ENCODE measurements at regions not wholly inside any gene's neighbourhood (a gene's known extent, or its start where the extent isn't known, plus 50 kb on each side); places are given as distances from the start of the nearest gene placed in this dataset.

DNA sequence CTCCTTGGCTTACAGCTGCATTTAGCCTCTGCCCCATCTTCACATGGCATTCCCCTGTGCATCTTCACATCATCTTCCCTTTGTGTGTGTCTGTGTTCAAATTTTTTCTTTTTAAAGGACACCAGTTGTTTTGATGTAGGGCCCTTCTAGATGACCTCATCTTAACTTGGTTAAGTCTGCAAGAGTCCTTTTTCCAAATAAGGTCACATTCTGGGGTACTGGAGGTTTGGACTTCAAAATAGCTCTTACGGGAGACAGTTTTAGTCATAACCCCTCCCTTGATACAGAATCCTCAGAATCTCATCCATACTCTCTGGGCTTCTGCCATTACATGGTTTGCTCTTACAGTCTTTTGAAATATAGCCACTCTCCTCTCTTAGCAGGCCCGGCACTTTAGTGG is 231.5 kb upstream of the ATP6AP2 start:
- Mint-ChIP-seq H3K9me3 (ENCODE audit: unreplicated experiment) (no peaks in the 10 kb centered on the region), H3K36me3 (ENCODE audit: low read depth, unreplicated experiment) (peaks cover 3% of the 10 kb centered on the region), H3K4me3 (ENCODE audit: unreplicated experiment) (no peak overlapping the region), H3K27ac (ENCODE audit: unreplicated experiment) (no peak overlapping the region), H3K4me1 (ENCODE audit: unreplicated experiment) (no peaks in the 10 kb centered on the region), H3K27me3 (ENCODE audit: unreplicated experiment) (no peaks in the 10 kb centered on the region)
- TF ChIP-seq, protein P1, sequence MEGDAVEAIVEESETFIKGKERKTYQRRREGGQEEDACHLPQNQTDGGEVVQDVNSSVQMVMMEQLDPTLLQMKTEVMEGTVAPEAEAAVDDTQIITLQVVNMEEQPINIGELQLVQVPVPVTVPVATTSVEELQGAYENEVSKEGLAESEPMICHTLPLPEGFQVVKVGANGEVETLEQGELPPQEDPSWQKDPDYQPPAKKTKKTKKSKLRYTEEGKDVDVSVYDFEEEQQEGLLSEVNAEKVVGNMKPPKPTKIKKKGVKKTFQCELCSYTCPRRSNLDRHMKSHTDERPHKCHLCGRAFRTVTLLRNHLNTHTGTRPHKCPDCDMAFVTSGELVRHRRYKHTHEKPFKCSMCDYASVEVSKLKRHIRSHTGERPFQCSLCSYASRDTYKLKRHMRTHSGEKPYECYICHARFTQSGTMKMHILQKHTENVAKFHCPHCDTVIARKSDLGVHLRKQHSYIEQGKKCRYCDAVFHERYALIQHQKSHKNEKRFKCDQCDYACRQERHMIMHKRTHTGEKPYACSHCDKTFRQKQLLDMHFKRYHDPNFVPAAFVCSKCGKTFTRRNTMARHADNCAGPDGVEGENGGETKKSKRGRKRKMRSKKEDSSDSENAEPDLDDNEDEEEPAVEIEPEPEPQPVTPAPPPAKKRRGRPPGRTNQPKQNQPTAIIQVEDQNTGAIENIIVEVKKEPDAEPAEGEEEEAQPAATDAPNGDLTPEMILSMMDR (IDR thresholded peaks at IDR 0.05; ENCODE audit: unreplicated experiment): no peak
- no peak for DNase-seq (ENCODE audit: low spot score)

DNA sequence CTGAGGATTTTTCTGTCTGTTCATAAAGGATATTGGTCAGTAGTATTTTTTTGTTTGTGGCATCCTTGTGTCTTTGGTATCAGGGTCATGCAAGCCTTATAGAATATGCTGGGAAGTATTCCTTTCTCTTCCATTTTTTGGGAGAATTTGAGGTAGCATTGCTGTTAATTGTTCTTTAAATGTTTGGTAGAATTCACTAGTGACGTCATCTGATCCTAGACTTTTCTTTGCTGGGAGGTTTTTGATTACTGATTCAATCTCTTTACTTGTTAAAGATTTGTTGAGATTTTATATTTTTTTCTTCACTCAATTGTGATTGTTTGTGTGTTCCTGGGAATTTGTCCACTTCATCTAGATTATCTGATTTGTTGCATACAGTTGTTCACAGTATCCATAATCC is 234.4 kb upstream of the ATP6AP2 start:
- H3K27me3 Mint-ChIP-seq (ENCODE audit: unreplicated experiment): peaks cover 2% of the 10 kb centered on the region
- no peak for DNase-seq (ENCODE audit: low spot score)
- H3K27ac Mint-ChIP-seq (ENCODE audit: unreplicated experiment): no peak overlapping the region
- no peaks in the 10 kb centered on the region for H3K4me1 Mint-ChIP-seq (ENCODE audit: unreplicated experiment)
- TF ChIP-seq, protein P1 (IDR thresholded peaks at IDR 0.05; ENCODE audit: unreplicated experiment): no peak
- H3K9me3 Mint-ChIP-seq (ENCODE audit: unreplicated experiment): no peaks in the 10 kb centered on the region
- H3K36me3 Mint-ChIP-seq (ENCODE audit: low read depth, unreplicated experiment): peaks cover 3% of the 10 kb centered on the region
- no peak overlapping the region for H3K4me3 Mint-ChIP-seq (ENCODE audit: unreplicated experiment)

DNA sequence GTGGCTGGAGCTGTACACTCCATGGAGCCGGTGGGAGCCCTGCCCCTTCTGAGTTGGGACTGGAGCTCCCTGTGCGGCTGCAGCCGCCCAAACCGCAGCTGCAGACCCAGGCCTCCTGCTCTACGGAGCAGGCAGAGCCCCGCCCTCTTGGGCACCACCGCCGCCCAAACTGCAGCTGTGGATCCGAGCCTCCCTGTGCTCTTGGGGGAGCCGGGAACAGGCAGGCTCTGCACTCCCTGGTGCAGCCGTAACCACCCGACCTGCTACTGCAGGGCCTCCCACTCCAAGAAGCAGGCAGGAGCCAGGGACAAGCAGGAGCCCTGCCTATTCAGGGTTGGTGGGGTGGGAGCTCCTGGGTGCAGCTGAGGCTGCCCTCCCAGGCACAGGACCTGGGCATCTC is 237.5 kb upstream of the ATP6AP2 start:
- peaks cover 3% of the 10 kb centered on the region for H3K36me3 Mint-ChIP-seq (ENCODE audit: low read depth, unreplicated experiment)
- no peaks in the 10 kb centered on the region for H3K4me1 Mint-ChIP-seq (ENCODE audit: unreplicated experiment)
- TF ChIP-seq, protein P1 (IDR thresholded peaks at IDR 0.05; ENCODE audit: unreplicated experiment): no peak
- no peaks in the 10 kb centered on the region for H3K9me3 Mint-ChIP-seq (ENCODE audit: unreplicated experiment)
- peaks cover 2% of the 10 kb centered on the region for H3K27me3 Mint-ChIP-seq (ENCODE audit: unreplicated experiment)
- no peak for DNase-seq (ENCODE audit: low spot score)
- H3K4me3 Mint-ChIP-seq (ENCODE audit: unreplicated experiment): no peak overlapping the region
- no peak overlapping the region for H3K27ac Mint-ChIP-seq (ENCODE audit: unreplicated experiment)

DNA sequence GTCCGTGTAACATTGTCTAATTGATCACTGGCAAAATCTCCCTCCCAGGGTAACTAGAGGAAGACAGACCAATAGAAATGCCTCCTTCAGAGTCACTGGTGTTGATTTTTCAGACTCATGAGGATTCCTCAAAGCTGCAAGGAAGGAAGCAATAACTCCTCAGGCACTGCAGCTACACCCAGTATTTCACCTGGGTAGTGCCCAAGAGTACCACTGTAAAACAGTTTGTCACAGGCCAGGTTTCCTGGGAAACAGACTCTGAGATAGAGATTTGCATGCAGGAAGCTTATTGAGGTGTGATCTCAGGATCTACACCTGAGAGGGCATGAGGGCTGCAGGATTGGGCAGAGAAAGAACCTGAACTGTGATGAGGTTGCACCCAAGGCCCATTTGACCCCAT is 240.7 kb upstream of the ATP6AP2 start:
- no peak for DNase-seq (ENCODE audit: low spot score)
- no peaks in the 10 kb centered on the region for H3K9me3 Mint-ChIP-seq (ENCODE audit: unreplicated experiment)
- TF ChIP-seq, protein P1 (IDR thresholded peaks at IDR 0.05; ENCODE audit: unreplicated experiment): no peak
- H3K4me3 Mint-ChIP-seq (ENCODE audit: unreplicated experiment): no peak overlapping the region
- H3K27ac Mint-ChIP-seq (ENCODE audit: unreplicated experiment): no peak overlapping the region
- no peaks in the 10 kb centered on the region for H3K4me1 Mint-ChIP-seq (ENCODE audit: unreplicated experiment)
- H3K36me3 Mint-ChIP-seq (ENCODE audit: low read depth, unreplicated experiment): no peaks in the 10 kb centered on the region
- peaks cover 2% of the 10 kb centered on the region for H3K27me3 Mint-ChIP-seq (ENCODE audit: unreplicated experiment)

DNA sequence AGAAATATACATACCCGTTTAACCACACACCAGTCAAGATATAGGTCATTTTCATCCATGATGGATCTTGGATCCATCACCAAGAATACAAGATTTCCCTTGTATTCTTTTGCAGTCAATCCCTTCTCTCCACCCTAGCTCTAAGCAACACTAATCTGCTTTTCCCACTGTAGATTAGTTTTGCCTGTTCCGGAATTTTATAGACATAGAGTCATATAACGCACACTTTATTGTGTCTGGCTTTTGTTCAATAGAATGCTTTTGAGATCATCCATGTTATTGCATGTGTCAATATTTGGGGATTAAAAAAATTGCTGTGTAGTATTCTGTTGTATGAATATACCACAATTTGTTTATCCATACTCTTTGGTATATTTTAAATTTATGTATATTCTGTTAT is 235.6 kb upstream of the BCOR start:
- no peaks in the 10 kb centered on the region for H3K9me3 Mint-ChIP-seq (ENCODE audit: unreplicated experiment)
- TF ChIP-seq, protein P1 (IDR thresholded peaks at IDR 0.05; ENCODE audit: unreplicated experiment): no peak
- no peak for DNase-seq (ENCODE audit: low spot score)
- H3K27ac Mint-ChIP-seq (ENCODE audit: unreplicated experiment): no peak overlapping the region
- H3K4me3 Mint-ChIP-seq (ENCODE audit: unreplicated experiment): no peak overlapping the region
- no peaks in the 10 kb centered on the region for H3K36me3 Mint-ChIP-seq (ENCODE audit: low read depth, unreplicated experiment)
- no peaks in the 10 kb centered on the region for H3K4me1 Mint-ChIP-seq (ENCODE audit: unreplicated experiment)
- no peaks in the 10 kb centered on the region for H3K27me3 Mint-ChIP-seq (ENCODE audit: unreplicated experiment)

Data from endothelial cell (in vitro differentiated cells).